Ascending aorta (tissue), 2 donors: ENCODE measurements at regions not wholly inside any gene's neighbourhood (a gene's known extent, or its start where the extent isn't known, plus 50 kb on each side); places are given as distances from the start of the nearest gene placed in this dataset.

Source experiments
- DNase-seq, 2 donors: peaks; one replicate each; pipeline ENCODE4 v3.0.0-alpha.2; 2019; ENCODE audit warnings: low spot score in 2 of 2
- H3K27ac ChIP-seq, 2 donors: fragments of 200-600 bp; sonication (generic); one replicate each; pipeline ENCODE4 v1.5.1; 2016 to 2017; ENCODE audit warnings: mild to moderate bottlenecking in 1 of 2
- H3K27me3 ChIP-seq: fragments of 200-600 bp; sonication (generic); one replicate; pipeline ENCODE4 v1.5.1; 2017
- H3K36me3 ChIP-seq, 2 donors: fragments of 200-600 bp; sonication (generic); one replicate each; pipeline ENCODE4 v1.5.1; 2016
- H3K4me1 ChIP-seq, 2 donors: fragments of 200-600 bp; sonication (generic); one replicate each; pipeline ENCODE4 v1.5.1; 2016 to 2017; ENCODE audit warnings: mild to moderate bottlenecking in 1 of 2
- H3K4me3 ChIP-seq, 2 donors: fragments of 200-600 bp; sonication (generic); one replicate each; pipeline ENCODE4 v1.5.1; 2016 to 2017; ENCODE audit warnings: mild to moderate bottlenecking in 1 of 2
- H3K9me3 ChIP-seq, 2 donors: fragments of 200-600 bp; sonication (generic); one replicate each; pipeline ENCODE4 v1.5.1; 2016
- intact Hi-C: fragments of 100-400 bp; cut with DNase I; formaldehyde crosslinking; loops from one replicate; pipeline ENCODE4 v1.15.1; 2023
- TF ChIP-seq, protein P1 (sequence below), 3 experiments: fragments of 200-600 bp in 2 of 3; fragments of 450-650 bp in 1 of 3; sonication (generic) in 2 of 3; IDR thresholded peaks; one replicate each; pipeline ENCODE4 v1.5.1; 2016 to 2019; ENCODE audit warnings: antibody characterized with exemption in 3 of 3, mild to moderate bottlenecking in 1 of 3, moderate library complexity in 1 of 3

DNA sequence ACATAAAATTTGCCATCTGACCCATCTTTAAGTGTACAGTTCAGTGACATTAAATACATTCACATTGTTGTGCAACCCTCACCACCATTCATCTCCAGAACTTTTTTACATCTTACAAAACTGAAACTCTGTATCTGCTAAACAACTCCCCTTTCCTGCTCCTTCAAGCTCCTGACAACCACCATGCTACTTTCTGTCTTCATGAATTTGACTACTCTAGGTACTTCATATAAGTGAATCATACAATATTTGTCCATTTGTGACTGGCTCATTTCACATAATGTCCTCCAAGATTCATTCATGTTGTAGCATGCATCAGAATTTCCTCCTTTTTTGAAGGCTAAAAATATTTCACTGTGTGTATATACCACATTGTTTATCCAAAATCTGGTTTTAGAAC is 86.9 kb upstream of the SMLR1 start:
- intact Hi-C loops = no loop called here
- H3K27ac ChIP-seq = no peak overlapping the region
- no peaks in the 10 kb centered on the region for H3K27me3 ChIP-seq
- no peak overlapping the region for H3K4me3 ChIP-seq
- no peaks in the 10 kb centered on the region for H3K36me3 ChIP-seq
- no peak for DNase-seq
- TF ChIP-seq, protein P1, sequence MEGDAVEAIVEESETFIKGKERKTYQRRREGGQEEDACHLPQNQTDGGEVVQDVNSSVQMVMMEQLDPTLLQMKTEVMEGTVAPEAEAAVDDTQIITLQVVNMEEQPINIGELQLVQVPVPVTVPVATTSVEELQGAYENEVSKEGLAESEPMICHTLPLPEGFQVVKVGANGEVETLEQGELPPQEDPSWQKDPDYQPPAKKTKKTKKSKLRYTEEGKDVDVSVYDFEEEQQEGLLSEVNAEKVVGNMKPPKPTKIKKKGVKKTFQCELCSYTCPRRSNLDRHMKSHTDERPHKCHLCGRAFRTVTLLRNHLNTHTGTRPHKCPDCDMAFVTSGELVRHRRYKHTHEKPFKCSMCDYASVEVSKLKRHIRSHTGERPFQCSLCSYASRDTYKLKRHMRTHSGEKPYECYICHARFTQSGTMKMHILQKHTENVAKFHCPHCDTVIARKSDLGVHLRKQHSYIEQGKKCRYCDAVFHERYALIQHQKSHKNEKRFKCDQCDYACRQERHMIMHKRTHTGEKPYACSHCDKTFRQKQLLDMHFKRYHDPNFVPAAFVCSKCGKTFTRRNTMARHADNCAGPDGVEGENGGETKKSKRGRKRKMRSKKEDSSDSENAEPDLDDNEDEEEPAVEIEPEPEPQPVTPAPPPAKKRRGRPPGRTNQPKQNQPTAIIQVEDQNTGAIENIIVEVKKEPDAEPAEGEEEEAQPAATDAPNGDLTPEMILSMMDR (IDR thresholded peaks at IDR 0.05) = no peak
- no peaks in the 10 kb centered on the region for H3K4me1 ChIP-seq
- H3K9me3 ChIP-seq = no peaks in the 10 kb centered on the region

DNA sequence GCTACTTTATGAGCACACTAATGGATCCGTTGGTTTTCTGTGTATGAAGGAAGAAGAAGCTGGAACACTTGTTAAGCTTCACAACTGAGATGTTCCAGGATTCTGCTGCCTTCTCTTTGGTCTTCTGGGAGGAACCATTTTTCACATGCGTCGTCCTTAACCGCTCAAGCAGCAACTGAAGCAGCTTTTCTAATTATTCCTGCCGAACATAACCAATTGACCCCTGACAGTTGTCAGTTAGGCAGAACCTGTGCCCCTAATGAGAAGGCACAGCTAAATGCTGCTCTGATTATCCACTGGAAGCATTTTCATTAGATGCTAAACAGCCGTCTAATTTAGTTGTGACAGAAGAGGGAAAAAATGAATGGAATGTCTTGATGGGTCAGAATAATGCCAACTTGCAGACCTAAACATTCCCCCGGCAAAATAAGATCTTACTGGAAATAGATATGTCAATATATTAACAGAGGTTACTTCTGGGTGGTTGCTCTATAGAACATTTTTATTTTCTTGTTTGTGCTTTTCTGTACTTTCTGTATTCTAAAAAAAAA is 85.0 kb upstream of the SMLR1 start:
- Histone ChIP-seq H3K27ac (no peak overlapping the region), H3K4me3 (no peak overlapping the region), H3K27me3 (no peaks in the 10 kb centered on the region), H3K9me3 (no peaks in the 10 kb centered on the region), H3K4me1 (no peaks in the 10 kb centered on the region), H3K36me3 (no peaks in the 10 kb centered on the region)
- intact Hi-C loops = no loop called here
- TF ChIP-seq, protein P1 (IDR thresholded peaks at IDR 0.05) = no peak
- no peak for DNase-seq

DNA sequence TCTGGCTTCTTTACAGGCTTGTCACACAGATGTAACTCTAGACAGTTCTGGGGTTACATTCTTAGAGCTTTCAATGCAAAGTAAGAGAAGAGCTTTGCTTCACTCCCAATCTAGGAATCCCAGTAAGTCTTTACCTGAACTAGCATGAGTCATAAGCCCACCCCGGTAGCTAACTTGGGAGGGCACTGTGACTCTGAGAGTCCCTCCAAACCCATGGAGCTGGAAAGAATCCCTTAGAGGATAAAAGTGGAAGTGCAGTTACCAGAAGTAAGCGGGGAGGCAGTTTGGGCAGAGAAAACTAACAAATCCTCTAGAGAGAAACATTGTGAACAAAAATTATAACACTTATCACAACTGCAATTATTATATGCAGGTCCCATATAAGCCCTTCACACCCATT is 84.0 kb upstream of the SMLR1 start:
- DNase-seq = no peak
- TF ChIP-seq, protein P1 (IDR thresholded peaks at IDR 0.05) = no peak
- no peaks in the 10 kb centered on the region for H3K36me3 ChIP-seq
- no peak overlapping the region for H3K27ac ChIP-seq
- no peak overlapping the region for H3K4me3 ChIP-seq
- no peaks in the 10 kb centered on the region for H3K4me1 ChIP-seq
- intact Hi-C loops = no loop called here
- H3K9me3 ChIP-seq = no peaks in the 10 kb centered on the region
- H3K27me3 ChIP-seq = no peaks in the 10 kb centered on the region

DNA sequence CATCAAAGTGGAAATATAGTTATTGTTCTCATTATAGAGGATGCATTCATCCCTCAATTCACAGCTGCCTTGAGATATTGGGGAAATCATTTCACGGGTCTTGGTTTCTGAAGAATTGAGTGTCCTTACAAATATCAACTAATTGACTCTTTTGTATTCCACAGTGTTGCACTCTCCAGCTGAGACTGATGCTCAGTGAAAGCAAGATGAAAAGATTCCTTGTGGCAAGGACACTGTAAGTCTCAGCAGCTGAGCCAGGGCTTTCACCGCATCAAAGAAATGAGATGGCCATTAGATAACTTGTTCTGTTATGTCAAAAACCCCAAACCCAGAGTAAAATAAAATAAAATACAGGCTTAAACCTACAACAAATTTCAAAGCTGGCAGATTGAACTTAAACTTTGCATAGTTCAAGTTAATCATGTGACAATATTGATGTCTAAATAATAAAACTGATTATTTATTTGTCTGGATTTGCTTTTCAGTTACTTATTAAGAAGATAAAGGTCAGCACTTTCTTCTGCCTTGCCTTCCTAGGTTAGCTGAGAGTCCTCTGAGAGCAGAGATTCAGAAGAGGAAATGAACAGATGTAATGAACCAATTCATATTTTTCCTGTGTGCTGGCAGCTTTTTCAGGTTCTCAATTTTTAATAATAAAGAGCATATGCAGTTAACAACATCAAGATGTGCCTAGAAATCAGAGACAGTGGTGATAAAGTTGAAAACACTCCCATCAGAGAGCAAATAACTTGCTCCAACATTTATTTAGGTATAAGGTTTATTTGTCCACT is 82.4 kb upstream of the SMLR1 start:
- Histone ChIP-seq H3K4me1 (no peaks in the 10 kb centered on the region), H3K4me3 (no peak overlapping the region), H3K36me3 (no peaks in the 10 kb centered on the region), H3K27ac (no peak overlapping the region), H3K27me3 (no peaks in the 10 kb centered on the region), H3K9me3 (no peaks in the 10 kb centered on the region)
- DNase-seq = no peak
- TF ChIP-seq, protein P1 (IDR thresholded peaks at IDR 0.05) = no peak
- intact Hi-C loops = no loop called here

DNA sequence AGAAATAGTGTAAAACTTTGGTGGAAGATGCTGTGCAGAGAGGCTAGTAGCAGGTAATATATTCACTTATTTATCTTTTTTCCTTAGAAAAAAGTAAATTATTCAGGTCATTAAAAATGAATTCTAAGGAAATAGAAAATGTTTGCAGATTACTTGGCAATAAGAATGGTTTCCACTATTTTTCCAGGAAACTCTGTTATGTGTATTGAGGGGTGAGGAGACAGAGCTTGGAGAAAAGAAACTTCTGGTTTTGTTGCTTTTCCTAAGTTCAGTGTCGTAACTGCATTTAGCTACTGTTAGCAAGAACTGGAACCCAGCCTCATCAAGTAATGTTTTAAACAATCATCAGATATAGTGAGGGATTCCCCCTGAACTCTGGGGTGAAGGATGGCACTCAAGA is 79.2 kb upstream of the SMLR1 start:
- Histone ChIP-seq H3K9me3 (no peaks in the 10 kb centered on the region), H3K4me3 (no peak overlapping the region), H3K27me3 (no peaks in the 10 kb centered on the region), H3K4me1 (no peaks in the 10 kb centered on the region), H3K36me3 (no peaks in the 10 kb centered on the region), H3K27ac (no peak overlapping the region)
- TF ChIP-seq, protein P1 (IDR thresholded peaks at IDR 0.05) = no peak
- no peak for DNase-seq
- intact Hi-C loops = no loop called here
